Stimulated activated CD4-positive, alpha-beta T cell treated with anti-CD3 and anti-CD28 coated beads, Interleukin-4, amount 100 ng/mL, for 4 hours (primary cell): ENCODE measurements at regions not wholly inside any gene's neighbourhood (a gene's known extent, or its start where the extent isn't known, plus 50 kb on each side); places are given as distances from the start of the nearest gene placed in this dataset.
"Not testable (repeated sequence)": the region's sequence is repeated elsewhere in the genome, so short reads cannot be mapped to it uniquely, and the experiment has no call there.

ENCODE experiments used
- DNase-seq, 2 experiments: peaks; one replicate each; pipeline ENCODE4 v3.0.0-alpha.2; 2020

DNA sequence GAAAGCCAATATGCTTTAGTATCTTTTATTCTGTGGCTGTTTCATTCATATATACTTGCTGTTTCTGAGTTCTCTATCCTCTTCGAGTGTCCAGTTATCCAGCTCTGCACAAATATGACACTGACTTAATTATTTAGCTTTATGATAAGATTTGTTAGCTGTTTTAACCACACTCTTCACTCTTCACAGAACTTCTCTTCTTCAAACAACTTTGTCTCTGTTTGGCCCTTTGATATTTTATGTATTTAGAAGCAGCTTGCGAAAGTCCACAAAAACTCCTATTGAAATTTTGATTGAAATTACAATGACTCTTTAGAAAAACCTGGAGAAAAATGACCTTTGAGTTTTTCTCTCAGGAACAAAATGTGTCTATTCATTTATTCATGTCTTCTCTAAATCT is 407.0 kb downstream of the CPS1 start:
- no peak for DNase-seq

DNA sequence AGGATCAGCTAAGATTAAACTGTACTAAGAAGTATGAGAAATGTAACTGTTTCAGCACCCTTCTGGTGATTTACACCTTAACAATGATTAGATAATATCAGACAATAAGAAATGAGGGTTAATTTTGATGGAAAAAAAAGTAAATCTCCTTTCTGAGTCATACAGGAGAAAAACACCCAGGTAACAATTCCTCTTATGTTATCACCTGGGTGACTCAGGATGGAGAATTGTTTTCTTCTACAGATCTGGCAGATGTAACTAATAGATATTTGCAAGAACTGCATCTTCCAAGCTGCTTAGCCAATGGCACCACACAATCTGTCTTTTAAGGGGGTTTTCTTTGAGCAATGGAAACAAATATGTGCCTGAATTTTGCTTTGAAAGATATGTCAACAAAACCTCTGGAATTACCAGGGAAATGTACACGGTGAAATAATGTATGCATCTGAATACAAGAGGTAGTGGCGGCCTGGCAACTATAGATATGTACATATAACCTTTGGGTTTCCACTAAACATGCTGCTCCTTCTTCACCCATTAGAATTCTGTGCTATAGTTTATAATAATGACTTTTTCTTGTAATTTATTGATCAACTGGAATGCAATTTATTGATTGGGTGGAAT is 407.9 kb downstream of the CPS1 start:
- no peak for DNase-seq

DNA sequence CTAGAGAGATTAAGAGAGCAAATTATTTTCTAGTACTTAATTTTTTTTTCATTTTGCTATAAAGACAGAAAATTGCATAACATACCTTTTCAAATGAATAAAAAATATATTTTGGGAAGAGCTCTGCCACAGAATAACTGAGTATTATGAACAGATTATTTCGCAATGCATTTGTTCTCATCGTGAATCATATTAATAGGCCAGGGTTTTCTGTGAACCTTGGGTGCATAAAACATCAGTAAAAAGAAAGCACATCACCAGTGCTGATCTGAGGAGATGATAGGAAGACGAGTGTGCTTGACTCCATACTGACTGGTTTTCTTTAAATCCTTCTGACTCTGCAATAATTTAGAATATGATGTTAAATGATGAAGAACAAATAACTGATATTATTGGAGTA is 409.1 kb downstream of the CPS1 start:
- no peak for DNase-seq

DNA sequence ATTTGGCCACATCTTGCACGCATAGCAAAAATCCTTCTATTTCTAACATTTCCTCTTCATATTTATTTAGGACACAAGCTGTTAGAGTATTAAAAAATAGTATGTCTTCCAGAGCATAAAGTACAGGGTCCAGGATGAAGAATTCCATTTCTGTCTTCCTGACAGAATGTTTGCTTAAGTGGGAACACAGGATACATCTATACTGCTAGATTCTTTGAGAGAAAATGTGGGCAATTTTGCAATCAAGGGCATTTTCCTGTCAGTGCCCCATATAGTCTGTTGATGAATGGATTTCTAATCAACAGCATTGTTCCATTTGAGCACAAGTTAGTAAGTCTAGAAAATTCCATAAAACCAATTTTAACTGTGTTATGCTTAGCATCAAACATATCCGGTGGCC is 409.9 kb downstream of the CPS1 start:
- DNase-seq, result no peak

DNA sequence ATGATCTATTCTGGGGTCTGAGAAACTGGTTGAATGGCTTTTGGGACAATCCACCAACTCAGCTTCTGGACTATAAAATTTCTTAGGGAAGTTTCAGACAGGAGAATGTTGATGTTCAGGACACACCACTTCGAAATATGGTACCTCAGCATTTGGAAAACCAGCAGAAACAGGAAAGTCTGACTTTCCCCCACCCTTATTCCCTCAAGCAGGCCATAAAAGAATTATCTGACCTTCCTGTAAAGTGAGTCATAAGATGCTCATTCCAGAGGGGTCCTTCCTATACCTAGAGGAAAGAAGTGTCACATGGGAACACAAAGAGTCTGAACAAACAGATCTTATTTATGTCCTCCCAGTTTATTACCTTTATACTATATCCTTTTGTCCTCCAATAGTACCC is 415.0 kb downstream of the CPS1 start:
- DNase-seq, result no peak

DNA sequence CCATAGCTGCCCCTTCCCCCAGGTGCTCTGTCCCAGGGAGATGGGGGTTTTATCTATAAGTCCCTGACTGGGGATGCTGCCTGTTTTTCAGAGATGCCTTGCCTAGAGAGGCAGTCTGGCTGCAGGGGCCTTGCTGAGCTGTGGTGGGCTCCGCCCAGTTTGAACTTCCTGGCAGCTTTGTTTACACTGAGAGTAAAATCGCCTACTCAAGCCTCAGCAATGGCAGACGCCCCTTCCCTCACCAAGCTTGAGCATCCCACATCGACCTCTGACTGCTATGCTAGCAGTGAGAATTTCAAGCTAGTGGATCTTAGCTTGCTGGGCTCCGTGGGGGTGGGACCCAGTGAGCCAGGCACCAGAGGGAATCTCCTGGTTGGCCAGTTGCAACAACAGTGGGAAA is 430.4 kb downstream of the CPS1 start:
- not testable (repeated sequence) for DNase-seq

DNA sequence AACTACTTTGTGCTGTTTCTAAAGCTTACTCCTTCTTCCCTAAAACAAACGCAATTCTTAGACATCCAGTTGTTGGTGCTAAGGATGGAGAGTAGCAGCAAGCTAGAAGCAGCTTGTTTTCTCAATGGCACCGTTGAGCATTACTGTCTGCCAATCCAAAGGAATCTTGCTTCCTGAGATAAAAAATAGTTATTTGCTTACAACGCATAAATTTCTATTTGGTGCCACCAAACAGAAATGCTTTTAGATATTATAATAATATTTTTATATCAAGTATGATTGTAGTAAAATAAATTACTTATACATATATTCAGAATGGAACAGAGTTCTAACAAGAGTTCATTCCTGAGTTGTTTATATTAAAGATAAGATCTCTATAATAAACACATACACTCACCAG is 434.7 kb downstream of the CPS1 start:
- no peak for DNase-seq

DNA sequence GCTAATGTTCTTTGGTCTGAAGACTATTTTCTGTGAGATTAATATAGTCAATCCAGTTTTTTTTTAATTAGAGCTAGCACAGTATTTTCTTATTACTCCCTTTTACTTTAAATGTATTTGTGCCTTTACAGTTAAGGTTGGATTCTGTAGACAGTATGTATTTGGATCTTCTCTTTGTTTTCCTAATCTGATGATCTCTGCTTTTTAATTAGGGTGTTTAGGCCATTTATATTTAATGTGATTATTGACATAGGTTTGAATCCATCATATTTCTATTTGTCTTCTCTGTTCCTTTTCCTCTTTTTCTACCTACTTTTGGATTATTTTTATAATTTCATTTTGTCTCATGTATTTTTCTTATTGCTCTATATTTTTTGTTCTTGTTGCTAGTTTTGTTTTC is 437.7 kb downstream of the CPS1 start:
- no peak for DNase-seq

DNA sequence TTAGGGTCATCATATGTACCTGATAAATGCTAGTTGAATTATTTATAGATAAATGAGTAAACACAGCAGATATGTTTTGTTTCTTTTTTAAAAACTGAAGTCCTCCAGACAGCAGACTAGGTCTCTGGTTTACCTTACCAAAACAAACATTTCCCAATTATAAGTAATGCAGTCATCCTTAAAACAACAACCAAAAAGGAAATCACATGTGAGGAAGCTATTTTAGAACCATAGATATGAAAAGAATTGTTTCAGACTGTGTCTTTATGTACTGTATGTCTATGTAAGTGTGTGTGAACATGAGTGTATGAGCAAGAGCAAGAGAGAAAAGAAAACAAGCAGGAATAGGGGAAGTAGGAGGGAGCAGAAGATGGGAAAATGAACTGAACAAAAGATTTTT is 441.0 kb downstream of the CPS1 start:
- DNase-seq, result no peak

DNA sequence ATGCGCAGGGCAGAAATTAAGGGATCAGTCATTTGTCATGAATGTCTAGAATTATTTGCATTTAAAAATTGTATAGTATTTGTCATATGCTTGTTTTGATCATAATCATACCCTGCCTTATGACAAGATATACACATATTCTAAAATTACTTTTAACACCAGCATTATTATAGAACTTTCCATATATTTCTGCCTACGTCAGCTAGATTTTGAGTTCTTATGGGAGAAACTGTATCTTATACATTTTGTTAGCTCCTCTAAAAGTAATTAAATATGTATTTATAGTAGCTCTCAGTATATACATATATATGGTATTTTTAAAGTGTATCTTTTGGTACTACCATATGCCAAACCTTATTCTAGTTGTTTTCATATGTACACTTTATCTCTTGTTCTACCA is 441.9 kb downstream of the CPS1 start:
- DNase-seq, result no peak

DNA sequence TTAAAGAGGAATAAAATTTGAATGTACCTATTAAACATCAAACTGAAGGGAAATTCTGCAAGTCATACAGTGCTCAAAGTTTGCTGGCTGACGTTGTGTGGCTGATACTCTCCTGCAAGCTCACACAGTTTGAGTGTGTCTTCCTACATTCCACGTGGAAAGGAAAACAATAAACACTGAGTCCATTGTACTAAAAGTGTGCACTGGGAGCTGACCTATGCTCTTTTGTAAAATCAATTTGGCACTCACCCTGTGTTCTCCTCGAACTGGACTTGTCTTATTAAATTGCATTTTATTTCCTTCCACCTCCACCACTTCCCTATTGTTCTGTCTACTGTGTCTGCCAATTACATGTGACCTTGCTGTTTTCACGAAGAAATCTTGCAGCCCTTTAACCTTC is 458.0 kb downstream of the CPS1 start:
- DNase-seq, result no peak

DNA sequence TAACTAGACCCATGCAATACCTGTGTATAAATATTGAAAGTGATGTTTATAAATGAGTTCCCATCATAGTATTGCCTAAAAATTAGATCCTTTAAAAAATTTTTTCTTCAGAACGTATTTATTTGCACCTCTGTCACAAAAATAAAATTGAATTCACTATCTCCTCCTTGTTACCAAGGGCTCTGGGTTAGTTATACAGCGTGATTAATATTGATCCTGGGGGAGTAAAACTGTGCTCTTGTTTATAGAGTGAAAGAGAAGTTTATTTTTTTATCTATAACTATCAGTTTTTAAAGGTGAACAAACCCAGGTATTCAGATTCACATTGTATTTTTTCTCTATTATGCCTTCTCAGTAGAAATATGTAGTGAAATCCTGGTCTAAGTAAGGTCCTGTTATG is 458.5 kb downstream of the CPS1 start:
- no peak for DNase-seq

DNA sequence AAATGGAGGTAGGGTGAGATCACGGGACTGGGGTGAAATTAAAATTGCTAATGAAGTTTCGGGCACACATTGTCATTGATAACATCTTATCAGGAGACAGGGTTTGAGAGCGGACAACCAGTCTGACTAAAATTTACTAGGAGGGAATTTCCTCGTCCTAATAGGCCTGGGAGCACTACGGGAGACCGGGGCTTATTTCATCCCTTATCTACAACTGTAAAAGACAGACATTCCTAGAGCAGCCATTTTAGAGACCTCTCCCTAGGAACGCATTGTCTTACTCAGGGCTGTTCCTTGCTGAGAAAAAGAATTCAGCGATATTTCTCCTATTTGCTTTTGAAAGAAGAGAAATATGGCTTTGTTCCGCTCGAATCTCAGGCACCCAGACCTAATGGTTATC is 468.7 kb downstream of the CPS1 start:
- not testable (repeated sequence) for DNase-seq

DNA sequence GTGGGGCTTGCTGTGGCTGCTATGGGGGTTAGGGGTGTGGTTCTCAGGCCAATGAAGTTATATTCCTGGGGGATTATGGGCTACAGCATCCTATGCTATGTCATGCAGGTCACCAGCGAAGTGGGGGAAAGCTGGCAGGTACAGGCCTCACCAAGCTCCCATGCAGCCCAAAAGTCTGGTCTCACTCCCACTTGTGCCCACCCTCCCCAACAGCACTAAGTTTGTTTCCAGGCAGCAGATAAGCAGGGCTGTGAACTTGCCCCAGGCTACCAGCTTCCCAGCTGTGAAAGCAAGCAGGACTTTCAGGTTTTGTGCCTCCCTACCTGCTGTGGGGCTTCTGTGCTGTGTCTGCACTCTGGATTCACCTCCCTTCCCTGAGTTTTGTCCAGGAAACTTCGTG is 469.7 kb downstream of the CPS1 start:
- DNase-seq, result no peak

DNA sequence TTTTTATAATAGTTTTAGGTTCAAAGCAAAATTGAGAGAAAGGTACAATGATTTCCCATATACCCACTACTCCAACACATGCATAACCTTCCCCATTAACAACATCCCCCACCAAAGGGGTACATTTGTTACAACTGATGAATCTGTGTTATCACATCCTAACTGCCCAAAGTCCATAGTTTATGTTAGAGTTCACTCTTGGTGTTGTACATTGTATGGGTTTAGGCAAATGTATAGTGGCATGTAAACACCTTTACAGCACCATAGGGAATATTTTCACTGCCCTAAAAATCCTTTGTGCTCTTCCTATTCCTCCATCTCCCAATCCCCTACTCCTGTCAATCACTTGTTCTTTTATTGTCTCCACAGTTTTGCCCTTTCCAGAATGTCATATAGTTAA is 471.6 kb downstream of the CPS1 start:
- no peak for DNase-seq

DNA sequence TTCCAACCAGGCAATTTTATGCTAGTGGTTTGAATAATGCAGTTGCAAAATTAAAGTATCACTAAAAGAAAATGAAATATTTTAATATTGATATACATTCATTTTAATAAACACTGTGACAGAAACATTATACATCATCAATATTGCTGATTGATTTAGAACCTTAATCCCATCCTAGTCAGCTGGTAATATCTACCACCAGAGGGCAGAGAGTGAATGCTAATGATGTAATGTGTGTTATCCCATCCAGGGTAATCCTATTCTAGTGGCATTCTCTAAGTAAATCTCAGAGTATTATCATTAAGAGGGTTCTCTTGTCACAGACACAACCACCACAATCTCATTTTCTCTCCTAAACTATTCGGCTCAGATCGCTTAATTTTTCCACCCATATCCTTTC is 477.4 kb downstream of the CPS1 start:
- DNase-seq, result no peak

DNA sequence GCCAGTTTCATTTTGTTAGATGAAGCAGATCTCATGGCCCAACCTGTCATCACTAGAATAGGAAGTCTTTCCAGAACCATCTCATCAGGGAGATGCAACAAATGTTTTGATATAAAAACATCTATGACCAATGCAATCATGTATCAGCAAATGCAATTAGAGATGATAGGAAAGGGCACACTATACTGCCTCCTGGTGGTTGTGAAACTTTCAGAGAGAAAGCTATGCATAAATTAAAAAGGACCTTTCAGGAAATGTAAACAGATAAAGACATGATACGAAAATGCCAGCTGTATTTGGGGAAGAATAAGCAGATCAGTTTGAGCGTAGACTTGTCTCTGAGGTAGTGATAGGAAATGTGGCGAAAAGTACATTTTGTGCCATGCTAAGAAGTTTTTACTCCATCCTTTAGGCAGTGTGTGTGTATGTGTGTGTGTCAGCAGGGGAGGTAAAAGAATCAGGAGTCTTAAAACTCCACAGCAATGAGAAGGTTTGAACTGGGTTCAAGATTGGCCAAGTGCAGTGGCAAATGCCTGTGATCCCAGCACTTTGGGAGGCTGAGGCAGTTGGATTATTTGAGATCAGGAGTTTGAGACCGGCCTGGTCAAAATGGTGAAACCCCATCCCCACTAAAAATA is 479.3 kb downstream of the CPS1 start:
- no peak for DNase-seq

DNA sequence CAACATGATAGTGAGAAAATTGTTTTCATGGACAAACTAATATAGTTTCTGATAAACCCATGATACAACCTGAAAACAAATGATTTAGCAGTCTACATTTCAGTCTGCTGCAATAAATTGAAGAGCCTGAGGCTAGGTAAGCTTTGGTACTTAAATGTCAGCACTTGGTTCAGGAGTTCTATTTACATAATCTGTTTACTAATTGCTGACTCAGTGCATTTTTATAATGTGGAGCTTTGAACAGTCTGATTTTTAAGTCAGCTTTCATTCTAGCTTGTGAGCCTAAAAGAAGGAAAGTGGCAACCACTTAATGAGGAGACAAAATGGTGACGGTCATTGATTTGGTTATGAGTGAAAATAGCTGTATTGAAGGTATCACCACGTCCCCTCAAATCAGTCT is 488.6 kb downstream of the CPS1 start:
- DNase-seq, result no peak

DNA sequence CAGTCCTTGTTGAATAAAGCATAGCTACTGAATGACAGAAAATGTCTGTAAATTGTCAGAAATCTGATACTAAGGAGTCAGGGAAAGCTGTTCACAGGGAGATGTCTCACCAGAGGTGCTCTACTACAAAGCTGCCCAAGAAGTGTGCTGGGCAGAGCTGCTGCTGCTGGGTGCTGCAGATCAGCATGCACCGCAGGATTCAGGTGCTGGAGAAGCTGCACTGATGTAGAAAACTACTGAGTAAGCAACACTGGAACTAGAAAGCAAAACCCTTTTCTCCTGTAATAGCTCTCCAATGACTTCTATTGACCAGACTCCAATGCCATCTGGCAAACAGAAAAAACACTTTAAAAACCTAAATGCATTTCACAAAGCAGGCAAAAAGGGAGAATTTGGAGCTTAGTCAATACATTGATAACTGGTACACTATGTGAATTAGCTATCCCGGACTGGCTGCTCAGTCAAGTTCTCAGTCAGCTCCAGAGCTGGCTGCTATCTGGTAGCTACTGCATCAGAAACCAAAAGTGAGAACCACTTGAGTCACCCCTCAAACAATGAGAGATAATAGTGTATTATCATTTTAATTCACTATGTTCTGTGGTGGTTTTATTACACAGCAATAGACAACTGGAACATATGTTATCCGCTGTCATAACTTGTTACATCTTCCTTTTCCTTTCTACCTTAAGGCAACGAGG is 493.1 kb downstream of the CPS1 start:
- no peak for DNase-seq

DNA sequence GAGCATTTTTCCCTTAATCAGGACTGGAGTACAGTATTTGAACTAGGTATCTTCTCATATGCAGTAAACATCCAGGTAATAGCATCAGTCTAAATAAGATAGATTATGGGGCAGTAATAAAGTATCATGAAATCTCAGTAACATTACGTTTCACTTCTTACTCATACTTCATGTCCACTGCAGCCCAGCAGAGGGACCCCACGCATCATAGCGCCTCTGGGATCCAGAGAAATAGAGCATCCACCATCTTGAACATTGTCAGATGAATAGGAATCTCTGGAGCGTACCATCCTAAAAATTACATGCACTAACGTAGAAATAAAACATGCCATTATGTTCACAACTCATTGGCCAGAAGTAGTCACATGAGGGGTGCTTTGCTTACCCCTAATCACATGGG is 499.0 kb downstream of the CPS1 start:
- no peak for DNase-seq

DNA sequence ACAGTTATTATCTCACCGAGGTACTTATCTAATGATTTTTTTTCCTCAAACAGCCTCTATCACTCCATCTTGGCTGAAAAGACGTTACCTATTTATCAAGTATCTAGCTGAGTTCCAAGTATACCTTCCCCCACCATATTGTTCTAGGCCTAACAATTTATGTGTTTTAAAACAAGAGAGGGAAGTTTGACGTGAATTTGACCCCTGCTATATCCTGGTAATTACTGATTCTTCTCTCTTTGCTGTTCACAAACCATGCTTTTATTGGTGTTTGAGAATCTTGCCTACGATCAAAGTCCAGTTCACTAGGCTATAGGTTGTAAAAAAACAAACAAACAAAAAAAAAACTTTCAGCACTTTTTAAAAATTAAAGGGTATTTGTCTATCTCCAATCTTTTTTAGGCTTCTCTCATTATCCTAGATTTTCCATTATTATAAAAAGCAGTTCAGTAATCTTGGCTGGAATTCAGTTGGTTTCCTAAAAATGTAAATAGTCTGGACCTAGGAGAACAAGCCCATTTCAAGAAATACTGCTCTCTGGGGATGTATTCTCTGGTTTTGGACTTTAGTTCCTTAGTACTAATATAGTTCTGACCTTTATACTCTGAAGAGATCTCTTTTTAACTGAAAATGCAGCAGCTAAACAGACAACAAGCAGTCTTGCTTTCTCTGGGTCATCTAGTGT is 505.4 kb downstream of the CPS1 start:
- no peak for DNase-seq

DNA sequence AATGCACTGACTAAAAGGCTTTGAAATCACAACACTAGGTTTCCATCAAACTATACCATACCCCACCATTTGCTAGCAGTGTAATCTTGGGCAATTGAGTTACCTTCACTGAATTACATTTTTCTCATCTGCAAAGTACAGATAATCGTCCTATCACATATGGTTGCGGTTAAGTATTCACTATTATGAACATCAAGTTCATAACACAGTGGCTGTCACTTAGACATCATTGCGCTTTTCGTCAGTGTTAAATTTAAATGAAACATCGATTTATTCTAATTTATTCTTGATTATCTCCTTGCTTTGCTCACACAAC is 505.9 kb downstream of the CPS1 start:
- DNase-seq, result no peak

DNA sequence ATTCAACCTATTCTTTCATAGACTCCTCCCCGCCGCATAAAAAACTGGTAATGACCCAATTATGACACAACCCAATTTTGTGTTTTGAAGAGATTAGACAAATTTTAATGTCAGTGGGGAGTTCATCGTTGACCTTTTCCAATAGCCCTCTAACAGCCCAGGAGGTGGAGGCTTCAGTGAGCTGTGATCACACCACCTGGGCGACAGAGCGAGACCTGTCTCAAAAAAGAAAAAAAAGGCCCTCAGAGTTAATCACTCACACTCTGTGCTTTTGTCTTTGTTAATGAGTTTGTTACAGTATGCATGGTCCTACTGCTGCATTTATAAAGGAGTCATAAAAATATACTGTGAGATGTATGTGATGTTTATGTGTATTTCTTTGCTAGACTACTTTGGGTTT is 510.6 kb downstream of the CPS1 start:
- DNase-seq, result no peak

DNA sequence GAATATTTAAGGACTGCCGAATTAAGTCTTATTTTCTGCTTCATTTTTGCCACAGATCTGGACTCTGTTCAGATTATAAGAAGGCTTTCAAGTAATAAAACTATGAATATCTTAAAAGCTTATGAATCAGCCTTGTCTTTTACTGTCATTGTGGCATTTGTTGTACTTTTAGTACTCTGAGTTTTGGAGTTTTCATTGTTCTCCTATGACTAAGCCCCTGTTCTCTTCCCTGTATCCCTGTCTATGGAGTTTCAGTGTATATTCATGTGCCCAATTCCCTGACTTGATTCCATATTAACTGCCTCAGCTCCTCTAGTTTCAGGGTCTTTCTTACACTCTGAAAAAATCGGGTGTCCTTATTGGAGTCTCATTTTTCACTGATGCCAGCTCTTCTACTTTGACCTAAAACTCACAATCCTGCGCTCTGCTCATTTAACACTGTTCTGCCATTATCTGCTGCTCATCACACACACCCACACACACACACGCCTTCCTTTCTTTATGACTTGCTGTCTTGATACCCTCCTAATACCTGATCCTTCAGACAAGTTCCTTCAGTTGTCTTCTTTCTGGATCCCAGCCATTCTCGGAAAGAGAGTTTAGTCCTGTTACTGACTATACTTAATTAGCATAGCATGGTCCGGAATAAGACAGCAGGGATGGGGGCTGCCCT is 511.8 kb downstream of the CPS1 start:
- DNase-seq, result no peak
